HG02678 (cell line): ENCODE measurements at regions not wholly inside any gene's neighbourhood (a gene's known extent, or its start where the extent isn't known, plus 50 kb on each side); places are given as distances from the start of the nearest gene placed in this dataset.
"Not testable (repeated sequence)": the region's sequence is repeated elsewhere in the genome, so short reads cannot be mapped to it uniquely, and the experiment has no call there.

Experiments
- ATAC-seq: cut with Tn5 transposase; IDR thresholded peaks from one replicate; pipeline ENCODE4 v1.9.1; 2021; ENCODE audit warnings: mild to moderate bottlenecking, moderate library complexity; ENCODE audit not compliant: unreplicated experiment

DNA sequence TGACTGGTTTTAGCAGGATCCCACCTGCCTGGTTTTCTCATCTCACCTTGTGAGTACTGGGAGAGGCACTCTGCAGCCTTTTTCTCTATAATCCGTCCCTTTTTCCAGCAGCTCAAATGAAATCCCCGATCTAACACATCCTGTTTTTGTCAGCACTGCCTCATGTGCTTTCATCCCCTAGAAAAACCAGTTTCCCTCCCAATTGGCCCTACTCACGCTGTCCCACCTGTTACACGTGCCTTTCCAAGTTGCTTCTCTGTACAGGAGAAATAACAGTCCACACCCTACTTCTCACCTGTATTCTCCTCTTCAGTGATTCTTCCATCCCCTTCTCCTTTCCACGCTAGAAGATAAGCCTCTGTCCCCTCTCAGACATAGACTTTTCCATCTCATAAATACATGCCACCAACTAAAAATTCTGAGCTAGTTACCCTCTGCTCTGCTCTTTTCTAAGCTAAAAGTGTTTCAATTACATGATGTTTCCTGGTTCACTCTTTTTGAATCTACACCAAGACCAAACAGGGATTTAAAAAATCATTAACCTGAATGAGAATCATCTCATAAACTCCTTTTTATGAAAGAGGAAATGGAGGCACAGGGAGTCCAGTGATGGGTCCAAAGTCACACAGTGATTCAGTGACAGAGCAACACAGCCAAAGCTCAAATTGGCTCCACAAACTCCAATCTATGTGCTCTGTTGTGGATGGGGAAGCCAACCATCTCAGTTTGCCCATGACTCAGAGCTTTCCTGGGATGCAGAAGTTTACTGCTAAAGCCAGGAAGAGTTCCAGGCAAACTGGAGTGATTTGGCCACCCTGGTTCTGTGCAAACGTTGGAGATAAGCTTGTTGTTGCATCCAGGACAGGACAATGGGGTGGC, 240.0 kb upstream of the TMEM132C start:
- ATAC-seq = no peak

DNA sequence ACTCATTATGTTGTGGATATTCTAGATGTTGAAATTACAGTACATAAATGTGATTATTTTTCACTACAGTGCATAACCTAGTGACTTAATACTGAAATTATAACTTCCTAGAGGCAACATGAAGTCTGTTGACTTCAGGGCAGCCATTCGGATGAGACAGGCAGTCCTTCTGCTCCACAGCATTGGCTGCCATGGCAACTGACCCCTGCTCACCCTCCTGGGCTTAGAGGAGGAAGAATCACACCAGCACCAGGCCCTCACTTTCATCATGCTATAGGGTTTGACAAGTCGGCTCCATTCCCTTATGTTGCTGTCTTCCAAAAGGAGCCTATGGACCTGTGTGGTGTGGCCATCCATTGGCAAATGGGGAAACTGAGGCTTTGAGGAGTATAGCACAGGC, 233.5 kb upstream of the TMEM132C start:
- no peak for ATAC-seq

- no peak for ATAC-seq
Measured at GRCh38 chr12:128040971-128041370, 226.0 kb upstream of the TMEM132C start.

- ATAC-seq = not testable (repeated sequence)
Measured at GRCh38 chr12:128042283-128042682, 224.7 kb upstream of the TMEM132C start.

DNA sequence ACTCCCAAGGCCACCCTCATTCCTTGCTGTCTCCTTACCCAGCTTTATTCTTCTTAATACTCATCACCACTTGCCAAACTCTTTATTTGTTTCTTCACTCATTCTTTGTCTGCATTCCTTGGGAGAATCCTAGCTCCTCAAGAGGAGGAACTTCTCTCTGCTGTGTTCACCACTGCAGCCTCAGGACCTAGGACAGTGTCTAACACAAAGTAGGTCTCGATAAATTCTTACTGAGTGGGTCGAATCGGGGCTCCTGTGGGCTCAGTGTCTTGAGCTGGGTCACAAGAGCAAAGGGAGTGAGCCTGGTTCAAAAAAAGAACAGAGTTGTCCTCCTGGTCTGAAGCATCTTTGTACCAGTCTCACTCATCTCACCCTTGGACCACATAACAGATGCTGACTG, 224.1 kb upstream of the TMEM132C start:
- no peak for ATAC-seq

GRCh38 chr12:128043317-128043716, 223.7 kb upstream of the TMEM132C start:
- ATAC-seq = no peak

DNA sequence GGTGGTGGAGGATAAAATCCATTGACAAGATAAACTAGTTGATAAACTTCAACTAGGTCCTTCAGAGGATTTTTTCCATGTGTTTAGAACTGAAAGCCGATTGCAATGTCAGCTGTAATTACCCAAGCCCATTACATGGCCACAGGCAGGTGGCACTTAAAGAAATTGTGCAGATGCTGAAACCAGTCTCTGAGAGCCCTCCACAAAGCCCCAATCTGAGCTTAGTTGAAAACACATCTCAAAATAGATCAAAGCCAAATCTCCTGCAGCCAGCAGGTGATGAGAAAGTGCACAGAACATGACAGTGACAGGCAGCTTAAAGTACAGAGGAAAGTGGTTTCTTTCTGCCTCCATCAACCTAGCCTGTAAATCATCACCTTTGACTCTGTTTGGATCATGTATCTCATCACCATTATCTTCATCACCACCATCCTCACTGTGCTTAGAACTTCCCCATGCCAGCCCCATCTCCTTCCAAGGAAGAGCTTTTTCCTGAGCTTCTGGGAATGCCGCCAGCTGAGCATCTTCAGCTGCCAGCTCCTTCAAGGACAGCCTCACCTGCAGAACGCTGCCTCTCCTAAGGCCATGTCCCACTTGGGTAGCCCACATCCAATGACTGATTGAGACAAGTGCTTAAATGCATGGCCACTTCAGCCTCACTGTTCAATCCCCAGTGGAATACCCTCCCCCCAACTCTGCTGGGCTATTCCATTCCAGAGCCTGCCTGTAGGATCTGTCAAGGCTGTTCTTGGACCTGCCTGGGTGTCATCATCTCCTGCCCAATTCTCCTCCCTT, 219.5 kb upstream of the TMEM132C start:
- ATAC-seq = no peak

GRCh38 chr12:128052331-128052730, 214.6 kb upstream of the TMEM132C start:
- no peak for ATAC-seq

DNA sequence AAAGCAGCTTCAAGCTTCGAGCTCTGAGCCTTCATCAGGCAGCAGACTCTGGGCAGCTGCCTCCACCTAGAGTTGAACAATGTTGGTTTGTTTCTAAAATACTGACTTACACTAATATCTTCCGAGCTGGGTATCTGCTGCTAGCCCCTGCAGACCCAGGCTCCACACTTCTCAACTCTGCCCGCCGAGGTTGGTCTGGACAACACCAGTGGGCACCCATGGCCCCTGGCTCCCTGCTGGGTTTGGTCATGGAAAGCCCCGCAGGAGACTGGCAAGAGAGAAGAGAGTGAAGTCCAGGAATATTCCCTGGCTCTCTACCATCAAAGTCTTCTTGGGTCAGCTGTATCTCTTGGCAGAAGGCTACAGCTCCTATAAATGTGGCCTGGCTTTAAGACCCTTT, 214.2 kb upstream of the TMEM132C start:
- ATAC-seq = no peak

- ATAC-seq = no peak
Measured at GRCh38 chr12:128055567-128055966, 211.4 kb upstream of the TMEM132C start.

- no peak for ATAC-seq
Measured at GRCh38 chr12:128056136-128056801, 210.7 kb upstream of the TMEM132C start.

- ATAC-seq = no peak
Measured at GRCh38 chr12:128057586-128057985, 209.4 kb upstream of the TMEM132C start.

- ATAC-seq = no peak
Measured at GRCh38 chr12:128059621-128060370, 207.2 kb upstream of the TMEM132C start.

DNA sequence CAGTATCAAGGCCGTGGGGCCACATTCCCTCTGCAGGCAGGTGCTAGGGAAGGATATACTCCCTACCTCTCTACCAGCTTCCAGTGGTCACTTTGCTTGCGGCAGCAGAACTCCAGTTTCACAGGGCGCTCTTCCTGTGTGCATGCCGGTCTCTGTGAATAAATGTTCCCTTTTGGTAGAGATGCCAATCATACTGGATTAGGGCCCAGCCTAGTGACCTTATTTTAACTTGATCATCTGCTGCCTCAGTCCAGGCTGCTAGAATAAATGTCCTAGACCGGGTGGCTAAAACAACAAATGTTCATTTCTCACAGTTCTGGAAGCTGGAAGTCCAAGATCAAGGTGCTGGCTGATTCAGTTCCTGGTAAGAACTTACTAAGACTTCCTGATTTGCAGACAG, 198.8 kb upstream of the TMEM132C start:
- no peak for ATAC-seq

DNA sequence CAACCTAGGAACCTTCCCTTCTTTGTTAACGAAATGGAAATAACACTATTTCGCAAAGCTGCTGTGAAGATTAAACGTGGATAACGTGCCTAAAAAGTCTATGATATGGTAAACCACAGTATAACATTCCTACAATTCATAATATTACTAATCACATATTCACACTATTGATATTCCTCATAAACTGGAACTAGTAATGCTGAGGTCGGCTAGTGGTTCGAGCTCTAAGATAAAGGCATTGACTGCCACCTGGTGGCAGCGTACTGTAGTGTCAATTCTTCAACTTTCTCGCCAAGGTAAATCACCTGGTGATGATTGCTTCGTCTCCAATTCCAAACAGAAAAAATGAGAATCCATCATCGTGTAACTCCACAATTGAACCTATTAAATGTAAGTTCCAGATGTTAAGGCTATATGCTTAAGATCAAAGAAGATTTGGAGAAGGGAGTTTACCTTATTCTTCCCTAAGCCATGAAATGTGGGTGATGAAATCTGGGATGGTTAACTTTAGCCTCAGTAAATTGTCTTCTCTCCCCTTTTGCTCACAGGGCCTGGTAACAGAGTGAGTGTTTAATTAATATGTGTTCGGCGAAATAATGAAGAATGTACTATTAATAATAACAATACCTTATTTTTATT, 197.5 kb upstream of the TMEM132C start:
- peak; percentile 72 for ATAC-seq

GRCh38 chr12:128073937-128074336, 193.0 kb upstream of the TMEM132C start:
- no peak for ATAC-seq

GRCh38 chr12:128075332-128075731, 191.6 kb upstream of the TMEM132C start:
- ATAC-seq = no peak

- no peak for ATAC-seq
Measured at GRCh38 chr12:128076188-128076587, 190.8 kb upstream of the TMEM132C start.

DNA sequence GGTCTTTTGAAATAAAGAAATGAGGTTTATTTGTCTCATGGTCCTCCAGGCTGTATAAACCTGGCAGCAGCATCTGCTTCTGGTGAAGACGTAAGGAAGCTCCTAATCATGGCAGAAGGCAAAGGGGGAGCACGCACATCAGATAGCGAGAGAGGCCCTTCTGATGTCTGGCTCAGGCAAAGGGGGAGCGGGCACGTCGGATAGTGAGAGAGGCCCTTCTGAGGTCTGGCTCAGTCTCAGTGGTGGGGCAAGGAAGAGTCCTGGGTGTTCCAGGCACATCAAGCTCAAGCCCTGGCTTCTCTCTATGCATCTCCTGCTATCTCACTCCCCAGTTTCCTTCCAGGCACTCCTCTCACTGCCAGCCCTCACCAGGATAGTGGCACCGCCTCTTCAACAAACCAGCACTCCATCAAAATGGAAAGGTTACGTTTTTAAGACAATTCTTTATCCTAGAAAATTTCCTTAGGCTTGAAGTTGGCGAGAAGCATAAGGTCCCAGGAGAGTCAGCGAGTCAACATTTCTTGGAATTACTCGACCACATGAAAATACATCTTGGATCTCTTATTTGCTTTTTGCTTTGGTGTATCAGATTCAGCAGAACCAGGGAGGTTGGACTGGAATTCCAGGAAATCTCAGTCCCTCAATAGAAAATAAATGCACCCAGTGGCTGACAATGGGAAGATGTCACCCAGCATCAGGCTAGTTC, 189.6 kb upstream of the TMEM132C start:
- no peak for ATAC-seq

DNA sequence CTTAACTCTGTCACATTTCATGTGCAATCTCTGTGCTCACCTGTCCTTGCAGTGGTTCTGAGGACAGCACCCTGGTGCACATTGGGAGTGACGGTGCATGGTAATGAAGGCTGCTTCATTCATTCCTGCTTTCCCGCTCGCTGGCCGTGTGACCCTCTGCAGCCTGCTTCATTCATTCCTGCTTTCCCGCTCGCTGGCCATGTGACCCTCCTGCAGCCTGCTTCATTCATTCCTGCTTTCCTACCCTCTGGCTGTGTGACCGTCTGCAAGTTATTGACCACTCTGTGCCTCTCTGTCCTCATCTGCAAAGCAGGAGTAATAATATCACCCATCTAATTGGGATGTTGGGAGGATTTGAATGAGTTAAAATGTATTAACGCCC, 189.1 kb upstream of the TMEM132C start:
- no peak for ATAC-seq
